ENCODE measurements at regions not wholly inside any gene's neighbourhood (a gene's known extent, or its start where the extent isn't known, plus 50 kb on each side); places are given as distances from the start of the nearest gene placed in this dataset.

DNA sequence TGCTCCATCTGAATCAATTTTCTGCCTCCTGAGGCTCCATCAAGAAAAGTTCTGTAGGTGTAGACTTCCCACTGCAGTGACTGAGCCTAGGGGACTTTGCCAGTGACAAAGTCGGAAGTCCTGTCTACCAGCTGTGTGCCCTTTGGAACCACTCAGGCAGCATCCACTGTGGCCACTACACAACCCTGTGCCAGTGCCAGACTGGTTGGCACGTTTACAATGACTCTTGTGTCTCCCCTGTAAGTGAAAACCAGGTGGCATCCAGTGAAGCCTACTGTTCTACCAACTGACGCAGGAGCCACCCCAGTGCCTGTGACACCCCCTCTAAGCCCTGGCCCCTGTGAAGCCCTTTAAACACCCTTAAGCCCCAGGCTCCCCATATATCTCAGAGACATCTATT lies 132.1 kb upstream of the SERPINE2 start:
- no peak for FAIRE-seq
- intact Hi-C loops (cut with micrococcal nuclease; ENCODE audit: unreplicated experiment), result no loop called here

More for the DNA sequence above, 132.1 kb upstream of the SERPINE2 start:
- ChIA-PET POLR2A (no interaction called here), CTCF (no interaction called here), RAD21 (ENCODE audit: unreplicated experiment) (no interaction called here), SMC1A (ENCODE audit: uncharacterized antibody, unreplicated experiment) (no interaction called here)
- Histone ChIP-seq H3K27me3 (replicated peaks in 1 of 2; ENCODE audit: control insufficient read depth in 2 of 2, insufficient read depth in 2 of 2, low read length in 1 of 2) (no peaks in the 10 kb centered on the region), H3K36me3 (ENCODE audit: control insufficient read depth in 2 of 2, insufficient read depth in 2 of 2, low read length in 1 of 2) (no peaks in the 10 kb centered on the region), H3K9me3 (replicated peaks; ENCODE audit: control insufficient read depth, insufficient read depth, low read length) (no peaks in the 10 kb centered on the region), H3K79me2 (ENCODE audit: control insufficient read depth, insufficient read depth, low read length) (no peaks in the 10 kb centered on the region), H3K4me1 (ENCODE audit: control insufficient read depth, insufficient read depth, low read length) (no peaks in the 10 kb centered on the region), H2AFZ (ENCODE audit: control insufficient read depth, low read depth, low read length) (no peak overlapping the region), H3K4me2 (ENCODE audit: control insufficient read depth, insufficient read depth) (no peak overlapping the region), H3K4me3 (no peak overlapping the region), H3K9ac (ENCODE audit: control insufficient read depth, insufficient read depth, low read length) (no peak overlapping the region), H3K27ac (ENCODE audit: control insufficient read depth, insufficient read depth) (no peak overlapping the region), H4K20me1 (ENCODE audit: control insufficient read depth, insufficient read depth) (no peaks in the 10 kb centered on the region)
- DNase-seq (ENCODE audit: low read depth, low spot score) (no peak), ATAC-seq (no peak)
- in situ Hi-C loops (cut with MboI), result no loop called here
- BruUV-seq (replicated peaks), result no TSS peak
- WGBS (ENCODE audit: insufficient coverage, insufficient replicate concordance, low lambda C conversion rate, missing lambda C conversion rate), result 26% methylated on average over 3 of the region's 3 CpGs
- TF ChIP-seq EZH2 (IDR thresholded peaks at IDR 0.05; ENCODE audit: borderline replicate concordance, control insufficient read depth, low read depth, low read length) (no peak), TCF12 (IDR thresholded peaks at IDR 0.05; ENCODE audit: low read depth, low read length) (no peak), BACH1 (IDR thresholded peaks at IDR 0.05; ENCODE audit: borderline replicate concordance) (no peak), CHD4 (IDR thresholded peaks at IDR 0.05) (no peak), TBL1XR1 (IDR thresholded peaks at IDR 0.05; ENCODE audit: low read depth, low read length) (no peak), EP300 (IDR thresholded peaks at IDR 0.05; ENCODE audit: borderline replicate concordance in 1 of 2, control insufficient read depth in 1 of 2, low read depth in 2 of 2, low read length in 2 of 2) (no peak), CBFB (IDR thresholded peaks at IDR 0.05; ENCODE audit: low read depth) (no peak), SPI1 (IDR thresholded peaks at IDR 0.05; ENCODE audit: borderline replicate concordance, insufficient read depth, low read depth, low read length) (no peak)
- TF ChIP-seq, protein P1, sequence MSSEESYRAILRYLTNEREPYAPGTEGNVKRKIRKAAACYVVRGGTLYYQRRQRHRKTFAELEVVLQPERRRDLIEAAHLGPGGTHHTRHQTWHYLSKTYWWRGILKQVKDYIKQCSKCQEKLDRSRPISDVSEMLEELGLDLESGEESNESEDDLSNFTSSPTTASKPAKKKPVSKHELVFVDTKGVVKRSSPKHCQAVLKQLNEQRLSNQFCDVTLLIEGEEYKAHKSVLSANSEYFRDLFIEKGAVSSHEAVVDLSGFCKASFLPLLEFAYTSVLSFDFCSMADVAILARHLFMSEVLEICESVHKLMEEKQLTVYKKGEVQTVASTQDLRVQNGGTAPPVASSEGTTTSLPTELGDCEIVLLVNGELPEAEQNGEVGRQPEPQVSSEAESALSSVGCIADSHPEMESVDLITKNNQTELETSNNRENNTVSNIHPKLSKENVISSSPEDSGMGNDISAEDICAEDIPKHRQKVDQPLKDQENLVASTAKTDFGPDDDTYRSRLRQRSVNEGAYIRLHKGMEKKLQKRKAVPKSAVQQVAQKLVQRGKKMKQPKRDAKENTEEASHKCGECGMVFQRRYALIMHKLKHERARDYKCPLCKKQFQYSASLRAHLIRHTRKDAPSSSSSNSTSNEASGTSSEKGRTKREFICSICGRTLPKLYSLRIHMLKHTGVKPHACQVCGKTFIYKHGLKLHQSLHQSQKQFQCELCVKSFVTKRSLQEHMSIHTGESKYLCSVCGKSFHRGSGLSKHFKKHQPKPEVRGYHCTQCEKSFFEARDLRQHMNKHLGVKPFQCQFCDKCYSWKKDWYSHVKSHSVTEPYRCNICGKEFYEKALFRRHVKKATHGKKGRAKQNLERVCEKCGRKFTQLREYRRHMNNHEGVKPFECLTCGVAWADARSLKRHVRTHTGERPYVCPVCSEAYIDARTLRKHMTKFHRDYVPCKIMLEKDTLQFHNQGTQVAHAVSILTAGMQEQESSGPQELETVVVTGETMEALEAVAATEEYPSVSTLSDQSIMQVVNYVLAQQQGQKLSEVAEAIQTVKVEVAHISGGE (CRISPR knock-in tag; IDR thresholded peaks at IDR 0.05), result no peak

All from GM12878 (cell line).